HFF-Myc (cell line): ENCODE measurements at regions not wholly inside any gene's neighbourhood (a gene's known extent, or its start where the extent isn't known, plus 50 kb on each side); places are given as distances from the start of the nearest gene placed in this dataset.

Experiments used
- DNase-seq: peaks from one replicate; pipeline ENCODE4 v3.0.0-alpha.2; 2011; ENCODE audit warnings: low read depth; ENCODE audit errors: extremely low read depth
- H3K4me3 ChIP-seq: replicated peaks from 2 replicates; pipeline ENCODE4 v1.5.1; 2011; ENCODE audit warnings: low read depth, mild to moderate bottlenecking, control low read depth, low read length
- CTCF ChIP-seq: IDR thresholded peaks from 2 replicates; pipeline ENCODE4 v1.5.1; 2012; ENCODE audit warnings: mild to moderate bottlenecking, low read depth, low read length, control low read depth; ENCODE audit errors: missing control alignments

- H3K4me3 ChIP-seq = no peak overlapping the region
- TF ChIP-seq CTCF = no peak
- no peak for DNase-seq
Observed at GRCh38 chr17:13978478-13978877, 90.8 kb upstream of the COX10 start.

GRCh38 chr17:13981881-13982280, 87.4 kb upstream of the COX10 start:
- H3K4me3 ChIP-seq = no peak overlapping the region
- no peak for DNase-seq
- no peak for TF ChIP-seq CTCF

GRCh38 chr17:13984956-13985355, 84.3 kb upstream of the COX10 start:
- no peak for DNase-seq
- TF ChIP-seq CTCF = no peak
- no peak overlapping the region for H3K4me3 ChIP-seq

GRCh38 chr17:13986855-13987254, 82.4 kb upstream of the COX10 start:
- no peak overlapping the region for H3K4me3 ChIP-seq
- no peak for DNase-seq
- no peak for TF ChIP-seq CTCF

GRCh38 chr17:13989138-13989537, 80.2 kb upstream of the COX10 start:
- TF ChIP-seq CTCF = no peak
- no peak for DNase-seq
- H3K4me3 ChIP-seq = no peak overlapping the region

GRCh38 chr17:13993106-13993505, 76.2 kb upstream of the COX10 start:
- H3K4me3 ChIP-seq = no peak overlapping the region
- TF ChIP-seq CTCF = no peak
- no peak for DNase-seq

- TF ChIP-seq CTCF = no peak
- H3K4me3 ChIP-seq = no peak overlapping the region
- no peak for DNase-seq
Observed at GRCh38 chr17:13994050-13994449, 75.3 kb upstream of the COX10 start.
